SK-N-SH treated with all-trans-retinoic acid at 6 μM for 48 hours (cell line): ENCODE measurements at regions not wholly inside any gene's neighbourhood (a gene's known extent, or its start where the extent isn't known, plus 50 kb on each side); places are given as distances from the start of the nearest gene placed in this dataset.
"Not testable (repeated sequence)": the region's sequence is repeated elsewhere in the genome, so short reads cannot be mapped to it uniquely, and the experiment has no call there.

Source experiments
- ATAC-seq: fragments of 200-7000 bp; cut with Tn5 transposase; 3 replicates; pipeline ENCODE4 v1.9.1; 2020; ENCODE audit warnings: mild to moderate bottlenecking, moderate library complexity
- ARNTL ChIP-seq: fragments of 450-650 bp; formaldehyde crosslinking; IDR thresholded peaks from 2 replicates; pipeline ENCODE4 v1.5.0; 2020; ENCODE audit warnings: low read depth, mild to moderate bottlenecking, moderate library complexity, borderline replicate concordance
- BACH2 ChIP-seq: fragments of 250-450 bp; sonication (Bioruptor Pico); IDR thresholded peaks from 2 replicates; pipeline ENCODE4 v1.9.0; 2021; ENCODE audit warnings: mild to moderate bottlenecking, borderline replicate concordance
- ESRRG ChIP-seq: fragments of 250-450 bp; sonication (Bioruptor Pico); IDR thresholded peaks from 2 replicates; pipeline ENCODE4 v1.6.1; 2021; ENCODE audit warnings: mild to moderate bottlenecking
- GLIS3 ChIP-seq: fragments of 250-450 bp; sonication (Bioruptor Pico); IDR thresholded peaks from 2 replicates; pipeline ENCODE4 v1.5.0; 2020; ENCODE audit warnings: mild to moderate bottlenecking, moderate library complexity
- ISL1 ChIP-seq: fragments of 250-450 bp; sonication (Bioruptor Pico); IDR thresholded peaks from 2 replicates; pipeline ENCODE4 v2.1.2; 2022; ENCODE audit warnings: mild to moderate bottlenecking, moderate library complexity
- OSR1 ChIP-seq: fragments of 250-450 bp; sonication (Bioruptor Pico); IDR thresholded peaks from 2 replicates; pipeline ENCODE4 v1.8.0; 2022; ENCODE audit warnings: moderate library complexity, mild to moderate bottlenecking, inconsistent platforms
- PPARA ChIP-seq: fragments of 250-450 bp; sonication (Bioruptor Pico); IDR thresholded peaks from 2 replicates; pipeline ENCODE4 v1.5.0; 2020; ENCODE audit warnings: mild to moderate bottlenecking, borderline replicate concordance
- SNAI2 ChIP-seq: fragments of 250-450 bp; sonication (Bioruptor Pico); IDR thresholded peaks from 2 replicates; pipeline ENCODE4 v1.5.0; 2020; ENCODE audit warnings: mild to moderate bottlenecking, moderate library complexity
- TOX ChIP-seq: fragments of 250-450 bp; sonication (Bioruptor Pico); IDR thresholded peaks from 2 replicates; pipeline ENCODE4 v1.8.0; 2021; ENCODE audit warnings: mild to moderate bottlenecking, moderate library complexity, borderline replicate concordance
- ZC3H10 ChIP-seq: fragments of 250-450 bp; sonication (Bioruptor Pico); IDR thresholded peaks from 2 replicates; pipeline ENCODE4 v1.5.1; 2021; ENCODE audit warnings: mild to moderate bottlenecking, moderate library complexity
- ZNF8 ChIP-seq: fragments of 450-650 bp; formaldehyde crosslinking; IDR thresholded peaks from 2 replicates; pipeline ENCODE4 v1.5.0; 2020; ENCODE audit warnings: mild to moderate bottlenecking, moderate library complexity
- TF ChIP-seq, protein P1 (sequence below): fragments of 250-450 bp; sonication (Bioruptor Pico); IDR thresholded peaks from 2 replicates; pipeline ENCODE4 v1.5.1; 2021; ENCODE audit warnings: mild to moderate bottlenecking, moderate library complexity
- TF ChIP-seq, protein P2 (sequence below): fragments of 250-450 bp; sonication (Bioruptor Pico); IDR thresholded peaks from 2 replicates; pipeline ENCODE4 v1.8.0; 2020; ENCODE audit warnings: mild to moderate bottlenecking, moderate library complexity, borderline replicate concordance
- TF ChIP-seq, protein P3 (sequence below): fragments of 250-450 bp; sonication (Bioruptor Pico); IDR thresholded peaks from 2 replicates; pipeline ENCODE4 v1.8.0; 2021; ENCODE audit warnings: low read depth, mild to moderate bottlenecking, moderate library complexity, borderline replicate concordance

DNA sequence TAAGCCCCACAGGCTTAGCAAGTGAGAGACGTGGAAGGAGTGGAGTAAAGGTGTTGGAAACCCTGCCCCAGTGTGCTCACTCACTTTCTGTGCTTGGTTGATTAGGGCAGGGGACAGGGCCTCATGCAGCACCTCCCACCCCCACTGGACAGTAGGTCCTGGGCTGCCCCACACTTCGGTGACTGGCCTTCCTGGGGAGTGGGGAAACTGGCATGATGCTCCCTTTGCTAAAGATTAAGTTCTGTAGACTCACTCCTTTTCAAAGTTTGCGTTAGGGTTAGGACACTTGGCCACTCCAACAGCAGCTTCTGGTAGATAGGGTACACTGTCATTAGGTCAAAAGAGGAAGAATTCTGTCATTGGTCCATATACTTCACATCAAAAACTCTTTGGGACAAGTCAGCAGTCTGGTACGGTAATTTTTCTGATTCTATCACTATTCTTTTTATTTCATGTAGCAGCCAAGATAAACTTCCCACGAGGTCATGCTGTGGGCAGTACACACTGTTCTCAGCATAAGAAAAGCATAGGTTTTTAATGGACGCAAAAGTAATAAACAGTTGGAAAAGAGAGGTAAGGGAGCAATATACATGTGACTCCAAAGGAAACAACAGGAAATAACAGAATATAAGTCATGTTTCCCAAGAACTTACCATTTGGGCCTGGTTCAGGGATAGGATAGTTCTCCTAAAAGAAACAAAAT lies 106.6 kb upstream of the TERB2 start:
- ATAC-seq: not testable (repeated sequence)

DNA sequence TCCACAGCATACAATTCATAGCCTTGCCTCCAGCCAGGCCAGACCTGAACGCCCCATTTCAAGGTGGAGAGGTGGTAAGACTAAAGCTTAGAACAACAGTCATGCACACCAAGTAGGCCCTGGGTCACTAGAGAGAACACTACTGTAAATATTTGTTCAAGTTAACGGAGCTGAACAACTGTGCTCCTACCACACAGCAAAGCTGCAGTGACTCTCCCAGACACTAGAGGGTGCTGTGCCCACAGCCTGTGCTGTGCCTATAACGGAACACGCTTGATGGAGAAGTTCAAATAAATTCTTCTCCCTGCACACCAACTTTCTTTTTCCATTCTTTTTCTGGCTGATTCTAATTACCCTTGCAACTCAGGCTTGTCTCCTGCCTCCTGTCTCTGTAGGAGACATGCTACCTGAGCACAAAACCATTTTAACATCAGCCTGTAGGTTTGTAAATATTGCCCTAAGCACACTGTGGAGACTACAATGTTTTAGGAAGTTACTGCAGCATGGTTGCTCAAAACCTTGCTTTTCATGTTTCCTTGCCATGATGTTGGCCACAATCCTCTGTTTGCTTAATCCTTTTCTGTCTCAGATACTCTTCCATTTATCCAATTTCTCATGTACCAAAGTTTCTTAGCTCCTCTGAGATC lies 103.1 kb upstream of the TERB2 start:
- peak; percentile 96 for ATAC-seq

DNA sequence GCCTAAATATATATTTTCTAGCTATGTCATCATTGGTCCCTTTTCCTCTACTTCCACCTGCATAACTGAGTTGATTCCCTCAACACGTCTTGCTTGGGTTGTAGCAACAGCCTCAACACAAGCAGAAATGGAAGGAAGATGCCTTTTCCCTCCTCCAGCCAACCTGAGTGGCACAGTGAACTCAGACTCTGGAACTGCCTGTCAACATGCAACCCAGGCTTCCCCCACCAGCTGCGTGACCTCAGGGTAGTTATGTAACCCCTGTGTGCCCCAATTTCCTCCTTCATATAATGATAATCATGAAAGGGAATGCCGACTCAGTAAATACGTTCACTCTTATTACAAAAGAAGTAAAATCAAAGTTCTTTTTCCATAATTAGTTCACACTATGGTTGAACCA lies 101.8 kb upstream of the TERB2 start:
- not testable (repeated sequence) for ATAC-seq

DNA sequence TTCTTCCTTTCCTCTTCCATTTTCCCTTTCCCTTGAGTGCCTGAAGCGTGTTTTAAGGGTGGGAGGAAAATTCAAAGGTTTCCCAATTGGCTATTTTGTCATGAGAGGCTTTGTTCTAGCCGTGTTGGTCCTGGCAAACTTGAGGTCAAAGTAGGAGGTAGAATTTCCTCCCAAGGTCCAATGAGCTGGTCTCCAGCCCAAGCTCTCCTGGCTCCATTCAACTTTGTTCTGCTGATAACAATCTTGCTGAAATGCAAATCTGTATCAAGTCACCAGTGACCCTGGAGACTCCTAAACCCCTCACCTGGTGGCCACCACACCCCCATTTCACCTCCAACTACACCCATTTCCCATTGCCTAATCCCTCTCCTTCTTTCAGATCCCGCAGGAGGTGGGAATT lies 100.2 kb upstream of the TERB2 start:
- ATAC-seq: not testable (repeated sequence)

DNA sequence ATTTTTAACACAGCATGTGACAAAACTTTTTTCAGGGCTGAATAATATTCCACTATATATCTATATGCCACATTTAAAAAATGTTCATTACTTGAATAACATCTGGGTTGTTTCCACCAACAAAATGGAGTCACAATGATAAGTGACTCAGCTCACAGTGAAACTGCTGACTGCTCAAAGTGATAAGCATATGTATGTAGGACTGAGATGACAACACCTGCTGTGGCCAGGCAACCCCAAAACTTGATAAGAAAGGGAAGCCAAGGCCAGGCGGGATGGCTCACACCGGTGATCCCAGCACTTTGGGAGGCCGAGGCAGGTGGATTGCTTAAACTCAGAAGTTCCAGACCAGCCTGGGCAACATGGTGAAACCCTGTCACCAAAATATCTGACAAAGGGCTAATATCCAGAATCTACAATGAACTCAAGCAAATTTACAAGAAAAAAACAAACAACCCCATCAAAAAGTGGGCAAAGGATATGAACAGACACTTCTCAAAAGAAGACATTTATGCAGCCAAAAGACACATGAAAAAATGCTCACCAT lies 99.2 kb upstream of the TERB2 start:
- not testable (repeated sequence) for ATAC-seq

DNA sequence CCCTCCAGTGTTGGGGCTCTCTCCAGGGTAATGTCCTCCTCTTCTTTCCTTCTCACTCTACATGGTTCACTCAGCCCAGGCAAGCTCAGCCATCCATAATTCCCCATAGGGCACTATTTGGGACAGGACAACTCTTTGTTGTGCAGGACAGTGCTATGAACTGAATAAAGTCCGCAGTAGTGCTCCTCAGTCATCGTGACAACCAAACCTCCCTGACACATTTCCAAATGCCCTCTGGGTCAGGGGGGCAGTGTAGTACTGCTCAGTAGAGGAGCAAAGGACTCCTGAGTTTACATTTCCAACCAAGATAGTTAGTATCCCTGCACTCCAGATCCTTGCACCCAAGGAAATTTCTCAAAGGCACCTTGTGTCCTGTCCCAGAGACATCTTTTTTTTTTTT lies 97.4 kb upstream of the TERB2 start:
- not testable (repeated sequence) for ATAC-seq

DNA sequence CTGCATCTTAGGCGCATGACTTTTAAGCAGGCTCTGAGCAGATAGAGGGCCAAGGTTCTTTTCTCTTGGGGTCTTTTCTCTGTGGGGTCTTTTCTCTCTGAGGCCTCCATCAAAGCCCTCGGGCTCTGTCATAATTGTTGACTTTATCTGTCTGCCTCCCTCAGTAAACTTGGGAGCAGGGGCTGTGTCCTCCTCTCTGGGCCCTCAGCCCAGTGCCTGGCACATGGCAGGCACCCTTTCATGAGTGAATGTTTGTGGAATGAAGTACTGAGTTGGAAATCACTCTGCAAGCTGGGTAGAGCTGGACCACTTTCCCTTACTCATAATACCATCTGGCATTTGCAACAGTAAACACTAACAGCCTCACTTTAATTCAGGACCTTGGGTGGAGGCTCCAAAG lies 96.3 kb upstream of the TERB2 start:
- ATAC-seq: not testable (repeated sequence)

DNA sequence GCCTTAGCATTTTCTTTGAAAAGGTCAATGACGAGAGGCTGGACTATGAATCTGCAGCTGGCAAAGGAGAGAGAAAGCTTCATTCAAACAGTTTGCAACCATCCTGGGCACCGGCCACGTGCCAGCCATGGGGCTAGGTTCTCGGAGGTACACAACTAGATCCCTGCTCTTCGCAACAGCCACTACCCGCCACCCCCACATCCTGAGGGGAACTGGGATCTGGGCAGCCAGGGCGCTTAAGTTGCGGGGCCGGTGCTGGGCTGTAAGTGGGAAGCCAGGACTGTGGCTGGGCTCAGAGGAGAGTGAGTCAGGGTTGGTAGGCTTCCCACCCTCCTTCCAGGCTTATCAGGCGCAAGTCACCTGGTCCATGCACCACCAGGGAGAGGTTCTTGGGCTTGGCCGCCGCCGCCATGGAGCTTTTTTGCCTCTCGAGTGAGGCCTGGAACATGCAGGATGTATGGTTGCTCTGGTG lies 95.0 kb upstream of the TERB2 start:
- TF ChIP-seq ZNF8 (no peak), BACH2 (CRISPR knock-in tag) (no peak), ARNTL (CRISPR knock-in tag) (no peak), ZC3H10 (CRISPR knock-in tag) (no peak), SNAI2 (no peak), OSR1 (no peak), TOX (CRISPR knock-in tag) (no peak), ISL1 (CRISPR knock-in tag) (no peak)
- TF ChIP-seq, protein P1, sequence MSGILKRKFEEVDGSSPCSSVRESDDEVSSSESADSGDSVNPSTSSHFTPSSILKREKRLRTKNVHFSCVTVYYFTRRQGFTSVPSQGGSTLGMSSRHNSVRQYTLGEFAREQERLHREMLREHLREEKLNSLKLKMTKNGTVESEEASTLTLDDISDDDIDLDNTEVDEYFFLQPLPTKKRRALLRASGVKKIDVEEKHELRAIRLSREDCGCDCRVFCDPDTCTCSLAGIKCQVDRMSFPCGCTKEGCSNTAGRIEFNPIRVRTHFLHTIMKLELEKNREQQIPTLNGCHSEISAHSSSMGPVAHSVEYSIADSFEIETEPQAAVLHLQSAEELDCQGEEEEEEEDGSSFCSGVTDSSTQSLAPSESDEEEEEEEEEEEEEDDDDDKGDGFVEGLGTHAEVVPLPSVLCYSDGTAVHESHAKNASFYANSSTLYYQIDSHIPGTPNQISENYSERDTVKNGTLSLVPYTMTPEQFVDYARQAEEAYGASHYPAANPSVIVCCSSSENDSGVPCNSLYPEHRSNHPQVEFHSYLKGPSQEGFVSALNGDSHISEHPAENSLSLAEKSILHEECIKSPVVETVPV (CRISPR knock-in tag): no peak
- TF ChIP-seq, protein P2, sequence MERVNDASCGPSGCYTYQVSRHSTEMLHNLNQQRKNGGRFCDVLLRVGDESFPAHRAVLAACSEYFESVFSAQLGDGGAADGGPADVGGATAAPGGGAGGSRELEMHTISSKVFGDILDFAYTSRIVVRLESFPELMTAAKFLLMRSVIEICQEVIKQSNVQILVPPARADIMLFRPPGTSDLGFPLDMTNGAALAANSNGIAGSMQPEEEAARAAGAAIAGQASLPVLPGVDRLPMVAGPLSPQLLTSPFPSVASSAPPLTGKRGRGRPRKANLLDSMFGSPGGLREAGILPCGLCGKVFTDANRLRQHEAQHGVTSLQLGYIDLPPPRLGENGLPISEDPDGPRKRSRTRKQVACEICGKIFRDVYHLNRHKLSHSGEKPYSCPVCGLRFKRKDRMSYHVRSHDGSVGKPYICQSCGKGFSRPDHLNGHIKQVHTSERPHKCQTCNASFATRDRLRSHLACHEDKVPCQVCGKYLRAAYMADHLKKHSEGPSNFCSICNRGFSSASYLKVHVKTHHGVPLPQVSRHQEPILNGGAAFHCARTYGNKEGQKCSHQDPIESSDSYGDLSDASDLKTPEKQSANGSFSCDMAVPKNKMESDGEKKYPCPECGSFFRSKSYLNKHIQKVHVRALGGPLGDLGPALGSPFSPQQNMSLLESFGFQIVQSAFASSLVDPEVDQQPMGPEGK (CRISPR knock-in tag): no peak
- no peak for ATAC-seq

DNA sequence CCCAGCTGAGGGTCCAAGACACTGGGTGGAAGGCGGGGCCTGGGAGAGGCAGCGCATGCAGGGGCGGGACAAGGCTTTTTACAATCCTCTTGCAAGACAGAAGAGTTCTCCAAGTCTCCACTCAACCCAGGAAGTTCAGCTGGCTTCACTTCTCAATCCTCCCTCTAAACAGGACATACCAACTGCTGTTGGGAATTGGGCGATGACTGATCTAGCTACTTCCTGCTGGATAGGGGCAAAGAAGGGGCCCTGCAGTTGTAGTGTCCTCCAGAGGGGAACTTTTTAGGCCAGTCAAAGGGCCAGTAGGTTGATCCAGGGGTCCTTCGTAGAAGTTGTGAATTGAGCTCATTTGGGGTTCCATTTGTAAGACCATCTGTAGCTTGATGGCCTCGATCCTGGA lies 94.6 kb upstream of the TERB2 start:
- ATAC-seq: no peak
- TF ChIP-seq BACH2 (CRISPR knock-in tag) (no peak), ZC3H10 (CRISPR knock-in tag) (no peak), PPARA (no peak), ISL1 (CRISPR knock-in tag) (no peak), ESRRG (no peak), GLIS3 (CRISPR knock-in tag) (no peak), TOX (CRISPR knock-in tag) (no peak)
- TF ChIP-seq, protein P3, sequence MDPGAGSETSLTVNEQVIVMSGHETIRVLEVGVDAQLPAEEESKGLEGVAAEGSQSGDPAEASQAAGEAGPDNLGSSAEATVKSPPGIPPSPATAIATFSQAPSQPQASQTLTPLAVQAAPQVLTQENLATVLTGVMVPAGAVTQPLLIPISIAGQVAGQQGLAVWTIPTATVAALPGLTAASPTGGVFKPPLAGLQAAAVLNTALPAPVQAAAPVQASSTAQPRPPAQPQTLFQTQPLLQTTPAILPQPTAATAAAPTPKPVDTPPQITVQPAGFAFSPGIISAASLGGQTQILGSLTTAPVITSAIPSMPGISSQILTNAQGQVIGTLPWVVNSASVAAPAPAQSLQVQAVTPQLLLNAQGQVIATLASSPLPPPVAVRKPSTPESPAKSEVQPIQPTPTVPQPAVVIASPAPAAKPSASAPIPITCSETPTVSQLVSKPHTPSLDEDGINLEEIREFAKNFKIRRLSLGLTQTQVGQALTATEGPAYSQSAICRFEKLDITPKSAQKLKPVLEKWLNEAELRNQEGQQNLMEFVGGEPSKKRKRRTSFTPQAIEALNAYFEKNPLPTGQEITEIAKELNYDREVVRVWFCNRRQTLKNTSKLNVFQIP (CRISPR knock-in tag): no peak

DNA sequence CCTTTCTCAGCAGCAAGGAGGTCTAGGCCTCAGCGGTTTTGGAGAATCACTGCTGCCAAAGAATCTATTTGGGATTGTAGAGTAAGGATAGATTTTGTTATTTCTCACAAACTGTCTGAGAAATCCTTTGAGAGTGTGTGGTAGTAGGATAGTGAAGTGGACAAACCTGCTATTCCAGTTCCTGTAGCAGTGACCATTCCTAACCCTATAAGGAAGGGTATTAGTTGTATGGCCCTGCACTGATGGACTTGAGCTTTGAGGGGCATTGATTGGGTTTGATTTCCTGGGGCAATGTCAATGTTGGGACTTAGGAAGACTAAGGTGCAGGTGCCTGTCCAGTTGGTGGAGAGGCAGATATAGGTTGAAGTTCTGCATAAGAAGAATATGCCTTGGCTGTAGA lies 93.6 kb upstream of the TERB2 start:
- ATAC-seq: not testable (repeated sequence)

DNA sequence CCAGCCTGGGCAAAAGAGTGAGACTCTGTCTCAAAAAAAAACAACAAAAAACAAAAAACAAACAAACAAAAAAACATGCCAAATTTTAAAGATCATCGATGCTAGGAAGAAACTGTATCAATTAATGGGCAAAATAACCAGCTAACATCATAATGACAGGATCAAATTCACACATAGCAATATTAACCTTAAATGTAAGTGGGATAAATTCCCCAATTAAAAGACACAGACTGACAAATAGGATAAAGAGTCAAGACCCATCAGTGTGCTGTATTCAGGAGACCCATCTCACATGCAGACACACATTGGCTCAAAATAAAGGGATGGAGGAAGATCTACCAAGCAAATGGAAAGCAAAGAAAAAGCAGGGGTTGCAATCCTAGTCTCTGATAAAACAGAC lies 88.4 kb upstream of the TERB2 start:
- ATAC-seq: not testable (repeated sequence)

DNA sequence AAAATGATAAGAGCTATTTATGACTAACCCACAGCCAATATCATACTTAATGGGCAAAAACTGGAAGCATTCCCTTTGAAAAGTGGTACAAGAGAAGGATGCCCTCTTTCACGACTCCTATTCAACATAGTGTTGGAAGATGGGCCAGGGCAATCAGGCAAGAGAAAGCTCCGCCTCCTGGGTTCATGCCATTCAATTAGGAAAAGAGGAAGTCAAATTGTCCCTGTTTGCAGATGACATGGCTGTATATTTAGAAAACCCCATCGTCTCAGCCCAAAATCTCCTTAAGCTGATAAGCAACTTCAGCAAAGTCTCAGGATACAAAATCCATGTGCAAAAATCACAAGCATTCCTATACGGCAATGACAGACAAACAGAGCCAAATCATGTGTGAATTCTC lies 86.4 kb upstream of the TERB2 start:
- ATAC-seq: not testable (repeated sequence)
